ENCODE measurements at regions not wholly inside any gene's neighbourhood (a gene's known extent, or its start where the extent isn't known, plus 50 kb on each side); places are given as distances from the start of the nearest gene placed in this dataset.

DNA sequence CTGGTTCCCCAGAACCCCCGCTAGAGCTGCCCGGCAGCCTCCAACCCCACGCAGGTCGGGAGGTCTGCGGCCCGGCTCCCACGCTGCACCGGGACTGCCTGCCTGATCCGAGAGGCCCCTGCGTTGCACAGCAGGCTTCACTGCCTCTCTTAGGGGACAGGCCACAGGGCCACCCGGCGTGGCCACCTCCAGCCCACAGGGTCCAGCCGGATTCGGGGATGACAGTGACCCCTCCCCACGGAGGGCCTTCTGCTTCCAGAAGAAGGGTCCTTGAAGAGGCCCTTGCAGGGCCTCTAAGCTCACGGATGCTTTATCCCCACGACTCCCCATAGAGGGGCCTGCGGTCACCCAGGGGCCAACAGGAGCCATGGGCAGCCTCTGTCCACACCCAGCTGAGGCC, 66.1 kb upstream of the PPP1R26 start:
- Histone ChIP-seq H3K79me2 (ENCODE audit: control insufficient read depth, insufficient read depth, low read length, poor library complexity) (no peaks in the 10 kb centered on the region), H3K27me3 (ENCODE audit: insufficient read depth, low read length) (no peaks in the 10 kb centered on the region), H3K4me2 (ENCODE audit: low read length) (no peak overlapping the region), H4K8ac (ENCODE audit: low read depth, low read length) (no peak overlapping the region), H2AFZ (ENCODE audit: insufficient read depth, low read length, poor library complexity) (no peak overlapping the region), H4K91ac (ENCODE audit: low read depth, low read length) (no peak overlapping the region), H2BK120ac (ENCODE audit: insufficient read depth, low read length, poor library complexity) (no peak overlapping the region), H3K27ac (ENCODE audit: low read depth, low read length) (no peak overlapping the region), H3K4me1 (ENCODE audit: control insufficient read depth in 1 of 2, insufficient read depth in 2 of 2, low read length in 2 of 2) (no peaks in the 10 kb centered on the region), H2BK12ac (ENCODE audit: low read length) (no peak overlapping the region), H3K9ac (ENCODE audit: low read length) (no peak overlapping the region), H2AK5ac (ENCODE audit: low read length) (no peak overlapping the region), H3K23ac (ENCODE audit: low read length) (no peak overlapping the region), H3K79me1 (ENCODE audit: low read length) (no peaks in the 10 kb centered on the region), H2BK5ac (ENCODE audit: low read depth, low read length, poor library complexity) (no peak overlapping the region), H3K4me3 (ENCODE audit: low read depth, low read length) (no peak overlapping the region), H3K18ac (ENCODE audit: low read length) (no peak overlapping the region), H4K12ac (ENCODE audit: low read depth, low read length) (no peak overlapping the region), H3K14ac (ENCODE audit: low read length) (no peak overlapping the region), H3K36me3 (ENCODE audit: control insufficient read depth in 1 of 2, insufficient read depth in 2 of 2, low read length in 2 of 2) (no peaks in the 10 kb centered on the region), H3K4ac (ENCODE audit: low read depth, low read length) (no peak overlapping the region), H3K9me3 (ENCODE audit: insufficient read depth, low read depth, low read length) (no peaks in the 10 kb centered on the region)
- no peak for DNase-seq
- no CpG with 5 or more reads among the region's 18 CpGs for WGBS (ENCODE audit: extremely low coverage, insufficient coverage, insufficient read length)

DNA sequence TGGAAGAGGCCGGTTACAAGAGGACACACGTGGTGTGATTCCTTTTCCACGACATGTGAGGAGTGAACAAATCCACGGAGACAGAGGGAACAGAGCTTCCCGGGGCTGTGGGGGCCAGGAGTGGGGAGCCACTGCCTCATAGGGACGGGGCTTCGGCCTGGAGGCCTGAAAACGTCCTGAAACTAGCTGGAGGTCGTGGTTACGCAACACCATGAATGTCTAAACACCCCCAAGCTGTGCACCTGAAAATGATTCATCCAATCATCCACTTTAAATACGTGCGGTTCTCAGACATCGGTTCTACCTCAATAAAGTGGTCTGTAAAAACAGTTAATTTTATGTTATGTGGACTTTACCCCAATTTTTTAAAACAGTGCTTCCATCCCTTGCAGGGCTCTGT, 65.3 kb upstream of the PPP1R26 start:
- Histone ChIP-seq H3K4ac (ENCODE audit: low read depth, low read length) (no peak overlapping the region), H3K27ac (ENCODE audit: low read depth, low read length) (no peak overlapping the region), H3K27me3 (ENCODE audit: insufficient read depth, low read length) (no peaks in the 10 kb centered on the region), H3K9ac (ENCODE audit: low read length) (no peak overlapping the region), H4K91ac (ENCODE audit: low read depth, low read length) (no peak overlapping the region), H4K8ac (ENCODE audit: low read depth, low read length) (no peak overlapping the region), H3K4me1 (ENCODE audit: control insufficient read depth in 1 of 2, insufficient read depth in 2 of 2, low read length in 2 of 2) (no peaks in the 10 kb centered on the region), H3K23ac (ENCODE audit: low read length) (no peak overlapping the region), H4K12ac (ENCODE audit: low read depth, low read length) (no peak overlapping the region), H2AFZ (ENCODE audit: insufficient read depth, low read length, poor library complexity) (no peak overlapping the region), H2BK120ac (ENCODE audit: insufficient read depth, low read length, poor library complexity) (no peak overlapping the region), H3K9me3 (ENCODE audit: insufficient read depth, low read depth, low read length) (no peaks in the 10 kb centered on the region), H3K18ac (ENCODE audit: low read length) (no peak overlapping the region), H2BK12ac (ENCODE audit: low read length) (no peak overlapping the region), H3K4me2 (ENCODE audit: low read length) (no peak overlapping the region), H2BK5ac (ENCODE audit: low read depth, low read length, poor library complexity) (no peak overlapping the region), H3K79me1 (ENCODE audit: low read length) (no peaks in the 10 kb centered on the region), H3K36me3 (ENCODE audit: control insufficient read depth in 1 of 2, insufficient read depth in 2 of 2, low read length in 2 of 2) (no peaks in the 10 kb centered on the region), H3K14ac (ENCODE audit: low read length) (no peak overlapping the region), H2AK5ac (ENCODE audit: low read length) (no peak overlapping the region), H3K4me3 (ENCODE audit: low read depth, low read length) (no peak overlapping the region), H3K79me2 (ENCODE audit: control insufficient read depth, insufficient read depth, low read length, poor library complexity) (no peaks in the 10 kb centered on the region)
- no peak for DNase-seq
- WGBS (ENCODE audit: extremely low coverage, insufficient coverage, insufficient read length), result no CpG with 5 or more reads among the region's 13 CpGs

DNA sequence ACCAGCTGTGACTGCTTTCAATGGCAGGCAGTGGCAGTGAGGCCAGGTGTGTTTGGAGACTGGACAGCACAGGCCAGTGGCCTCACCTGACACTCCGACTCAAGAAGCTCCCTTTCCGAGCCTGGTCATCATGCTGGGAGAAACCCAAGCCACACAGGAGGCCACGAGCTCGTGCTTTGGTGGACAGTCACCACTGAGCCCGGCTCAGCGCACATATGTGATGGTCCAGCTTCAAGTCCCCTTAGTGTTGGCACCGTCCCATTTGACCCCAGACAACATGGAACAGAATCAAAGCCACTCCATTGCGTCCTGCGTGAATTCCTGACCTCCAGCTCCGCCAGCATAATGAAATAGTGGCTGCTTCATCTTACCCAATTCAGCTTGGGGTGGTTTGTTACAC, 64.0 kb upstream of the PPP1R26 start:
- Histone ChIP-seq H3K79me1 (ENCODE audit: low read length) (no peaks in the 10 kb centered on the region), H3K18ac (ENCODE audit: low read length) (no peak overlapping the region), H2AK5ac (ENCODE audit: low read length) (no peak overlapping the region), H3K27me3 (ENCODE audit: insufficient read depth, low read length) (no peaks in the 10 kb centered on the region), H3K4me3 (ENCODE audit: low read depth, low read length) (no peak overlapping the region), H3K36me3 (ENCODE audit: control insufficient read depth in 1 of 2, insufficient read depth in 2 of 2, low read length in 2 of 2) (no peaks in the 10 kb centered on the region), H3K9ac (ENCODE audit: low read length) (no peak overlapping the region), H2BK120ac (ENCODE audit: insufficient read depth, low read length, poor library complexity) (no peak overlapping the region), H3K9me3 (ENCODE audit: insufficient read depth, low read depth, low read length) (no peaks in the 10 kb centered on the region), H3K23ac (ENCODE audit: low read length) (no peak overlapping the region), H3K14ac (ENCODE audit: low read length) (no peak overlapping the region), H3K79me2 (ENCODE audit: control insufficient read depth, insufficient read depth, low read length, poor library complexity) (no peaks in the 10 kb centered on the region), H2AFZ (ENCODE audit: insufficient read depth, low read length, poor library complexity) (no peak overlapping the region), H4K91ac (ENCODE audit: low read depth, low read length) (no peak overlapping the region), H4K8ac (ENCODE audit: low read depth, low read length) (no peak overlapping the region), H2BK12ac (ENCODE audit: low read length) (no peak overlapping the region), H4K12ac (ENCODE audit: low read depth, low read length) (no peak overlapping the region), H2BK5ac (ENCODE audit: low read depth, low read length, poor library complexity) (no peak overlapping the region), H3K27ac (ENCODE audit: low read depth, low read length) (no peak overlapping the region), H3K4me2 (ENCODE audit: low read length) (no peak overlapping the region), H3K4me1 (ENCODE audit: control insufficient read depth in 1 of 2, insufficient read depth in 2 of 2, low read length in 2 of 2) (no peaks in the 10 kb centered on the region), H3K4ac (ENCODE audit: low read depth, low read length) (no peak overlapping the region)
- WGBS (ENCODE audit: extremely low coverage, insufficient coverage, insufficient read length), result no CpG with 5 or more reads among the region's 10 CpGs
- DNase-seq, result no peak

DNA sequence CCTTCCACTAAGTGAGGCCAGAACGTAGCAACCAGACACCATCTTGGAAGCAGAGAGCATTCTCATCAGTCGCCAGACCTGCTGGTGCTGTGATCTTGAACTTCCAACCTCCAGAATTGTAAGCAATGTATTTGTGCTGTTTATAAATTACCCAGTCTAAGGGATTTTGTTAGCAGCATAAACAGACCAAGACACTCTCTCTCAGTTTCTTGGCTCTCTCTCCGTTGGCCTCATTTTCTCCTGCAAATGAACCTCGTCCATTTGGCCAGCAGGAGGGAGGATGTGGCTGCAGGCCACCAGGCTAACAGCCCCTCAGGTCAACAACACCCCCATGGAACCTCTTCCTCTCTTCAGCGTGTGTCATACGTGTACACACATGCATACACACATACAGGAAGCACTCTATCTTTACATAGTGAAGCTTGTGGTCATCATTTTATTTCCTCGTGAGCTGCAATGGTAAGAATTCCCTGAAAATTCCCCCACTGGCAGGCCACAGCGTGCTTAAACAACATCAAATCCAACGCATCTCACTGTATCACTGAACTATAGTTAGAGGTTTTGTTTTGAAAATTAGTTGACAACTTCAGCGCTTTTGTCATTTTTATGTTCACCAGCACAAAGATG, 62.8 kb upstream of the PPP1R26 start:
- Histone ChIP-seq H3K14ac (ENCODE audit: low read length) (no peak overlapping the region), H3K4me2 (ENCODE audit: low read length) (no peak overlapping the region), H3K27me3 (ENCODE audit: insufficient read depth, low read length) (no peaks in the 10 kb centered on the region), H3K27ac (ENCODE audit: low read depth, low read length) (no peak overlapping the region), H3K36me3 (ENCODE audit: control insufficient read depth in 1 of 2, insufficient read depth in 2 of 2, low read length in 2 of 2) (no peaks in the 10 kb centered on the region), H4K8ac (ENCODE audit: low read depth, low read length) (no peak overlapping the region), H2BK12ac (ENCODE audit: low read length) (no peak overlapping the region), H3K79me1 (ENCODE audit: low read length) (no peaks in the 10 kb centered on the region), H2BK120ac (ENCODE audit: insufficient read depth, low read length, poor library complexity) (no peak overlapping the region), H2AK5ac (ENCODE audit: low read length) (no peak overlapping the region), H4K91ac (ENCODE audit: low read depth, low read length) (no peak overlapping the region), H4K12ac (ENCODE audit: low read depth, low read length) (no peak overlapping the region), H3K9ac (ENCODE audit: low read length) (no peak overlapping the region), H3K4me1 (ENCODE audit: control insufficient read depth in 1 of 2, insufficient read depth in 2 of 2, low read length in 2 of 2) (no peaks in the 10 kb centered on the region), H2BK5ac (ENCODE audit: low read depth, low read length, poor library complexity) (no peak overlapping the region), H3K18ac (ENCODE audit: low read length) (no peak overlapping the region), H3K4me3 (ENCODE audit: low read depth, low read length) (no peak overlapping the region), H3K4ac (ENCODE audit: low read depth, low read length) (no peak overlapping the region), H3K79me2 (ENCODE audit: control insufficient read depth, insufficient read depth, low read length, poor library complexity) (no peaks in the 10 kb centered on the region), H3K9me3 (ENCODE audit: insufficient read depth, low read depth, low read length) (no peaks in the 10 kb centered on the region), H2AFZ (ENCODE audit: insufficient read depth, low read length, poor library complexity) (no peak overlapping the region), H3K23ac (ENCODE audit: low read length) (no peak overlapping the region)
- DNase-seq, result no peak
- no CpG with 5 or more reads among the region's 10 CpGs for WGBS (ENCODE audit: extremely low coverage, insufficient coverage, insufficient read length)

Data from trophoblast cell (in vitro differentiated cells and primary cell).